ENCODE measurements at regions not wholly inside any gene's neighbourhood (a gene's known extent, or its start where the extent isn't known, plus 50 kb on each side); places are given as distances from the start of the nearest gene placed in this dataset.

DNA sequence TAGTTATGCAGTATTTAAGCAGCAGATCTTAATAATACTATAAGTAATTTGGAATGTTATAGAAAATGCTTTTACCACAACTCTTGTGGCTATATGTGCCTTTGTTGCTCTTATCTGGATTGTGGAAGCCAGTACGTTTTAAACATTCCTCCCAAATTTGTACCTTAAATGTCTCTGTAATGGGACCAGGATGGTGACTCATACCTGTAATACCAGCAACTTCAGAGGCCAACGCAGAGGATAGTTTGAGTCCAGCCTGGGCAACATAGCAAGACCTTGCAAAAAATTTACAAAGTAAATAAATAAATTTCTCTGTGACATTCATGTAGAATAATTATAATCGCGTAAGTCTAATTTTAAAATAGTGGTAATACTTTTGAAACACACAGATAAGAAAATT lies 283.1 kb downstream of the POM121L12 start:
- TF ChIP-seq POLR2A (IDR thresholded peaks at IDR 0.05) = no peak
- TF ChIP-seq, protein P1, sequence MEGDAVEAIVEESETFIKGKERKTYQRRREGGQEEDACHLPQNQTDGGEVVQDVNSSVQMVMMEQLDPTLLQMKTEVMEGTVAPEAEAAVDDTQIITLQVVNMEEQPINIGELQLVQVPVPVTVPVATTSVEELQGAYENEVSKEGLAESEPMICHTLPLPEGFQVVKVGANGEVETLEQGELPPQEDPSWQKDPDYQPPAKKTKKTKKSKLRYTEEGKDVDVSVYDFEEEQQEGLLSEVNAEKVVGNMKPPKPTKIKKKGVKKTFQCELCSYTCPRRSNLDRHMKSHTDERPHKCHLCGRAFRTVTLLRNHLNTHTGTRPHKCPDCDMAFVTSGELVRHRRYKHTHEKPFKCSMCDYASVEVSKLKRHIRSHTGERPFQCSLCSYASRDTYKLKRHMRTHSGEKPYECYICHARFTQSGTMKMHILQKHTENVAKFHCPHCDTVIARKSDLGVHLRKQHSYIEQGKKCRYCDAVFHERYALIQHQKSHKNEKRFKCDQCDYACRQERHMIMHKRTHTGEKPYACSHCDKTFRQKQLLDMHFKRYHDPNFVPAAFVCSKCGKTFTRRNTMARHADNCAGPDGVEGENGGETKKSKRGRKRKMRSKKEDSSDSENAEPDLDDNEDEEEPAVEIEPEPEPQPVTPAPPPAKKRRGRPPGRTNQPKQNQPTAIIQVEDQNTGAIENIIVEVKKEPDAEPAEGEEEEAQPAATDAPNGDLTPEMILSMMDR (IDR thresholded peaks at IDR 0.05) = no peak
